Uterus (tissue), 2 donors: ENCODE measurements at regions not wholly inside any gene's neighbourhood (a gene's known extent, or its start where the extent isn't known, plus 50 kb on each side); places are given as distances from the start of the nearest gene placed in this dataset.

ENCODE experiments used
- POLR2A ChIP-seq, 2 donors: fragments of 450-650 bp; IDR thresholded peaks; one replicate each; pipeline ENCODE4 v1.6.1; 2016; ENCODE audit warnings: antibody characterized with exemption in 2 of 2, mild to moderate bottlenecking in 1 of 2, moderate library complexity in 1 of 2
- TF ChIP-seq, protein P1 (sequence below), 4 experiments: fragments of 200-600 bp in 2 of 4; fragments of 450-650 bp in 2 of 4; sonication (generic) in 2 of 4; IDR thresholded peaks; one replicate each; pipeline ENCODE4 v1.5.1; 2016 to 2019; ENCODE audit warnings: antibody characterized with exemption in 4 of 4, mild to moderate bottlenecking in 2 of 4, moderate library complexity in 1 of 4

DNA sequence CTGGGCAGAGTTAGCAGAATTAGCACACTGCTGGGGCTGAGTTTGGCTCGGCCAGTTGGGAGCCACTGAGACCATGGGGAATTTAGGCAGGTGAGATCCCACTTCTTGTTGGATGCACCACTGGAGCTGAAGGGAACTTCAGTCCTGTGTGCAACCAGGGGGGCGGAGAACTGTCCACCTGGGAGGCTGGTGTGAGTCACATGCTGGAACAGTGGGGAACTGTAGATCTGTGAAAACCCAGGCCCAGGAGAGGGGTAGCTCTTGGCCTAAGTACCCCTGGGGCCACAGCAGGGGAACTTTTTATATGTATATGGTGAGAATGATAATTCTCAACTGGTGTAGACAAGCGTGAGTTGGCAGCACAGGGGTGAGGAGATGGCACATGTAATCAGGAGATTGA is 237.5 kb upstream of the KIF2A start:
- TF ChIP-seq, protein P1, sequence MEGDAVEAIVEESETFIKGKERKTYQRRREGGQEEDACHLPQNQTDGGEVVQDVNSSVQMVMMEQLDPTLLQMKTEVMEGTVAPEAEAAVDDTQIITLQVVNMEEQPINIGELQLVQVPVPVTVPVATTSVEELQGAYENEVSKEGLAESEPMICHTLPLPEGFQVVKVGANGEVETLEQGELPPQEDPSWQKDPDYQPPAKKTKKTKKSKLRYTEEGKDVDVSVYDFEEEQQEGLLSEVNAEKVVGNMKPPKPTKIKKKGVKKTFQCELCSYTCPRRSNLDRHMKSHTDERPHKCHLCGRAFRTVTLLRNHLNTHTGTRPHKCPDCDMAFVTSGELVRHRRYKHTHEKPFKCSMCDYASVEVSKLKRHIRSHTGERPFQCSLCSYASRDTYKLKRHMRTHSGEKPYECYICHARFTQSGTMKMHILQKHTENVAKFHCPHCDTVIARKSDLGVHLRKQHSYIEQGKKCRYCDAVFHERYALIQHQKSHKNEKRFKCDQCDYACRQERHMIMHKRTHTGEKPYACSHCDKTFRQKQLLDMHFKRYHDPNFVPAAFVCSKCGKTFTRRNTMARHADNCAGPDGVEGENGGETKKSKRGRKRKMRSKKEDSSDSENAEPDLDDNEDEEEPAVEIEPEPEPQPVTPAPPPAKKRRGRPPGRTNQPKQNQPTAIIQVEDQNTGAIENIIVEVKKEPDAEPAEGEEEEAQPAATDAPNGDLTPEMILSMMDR (IDR thresholded peaks at IDR 0.05) = no peak
- no peak for TF ChIP-seq POLR2A (IDR thresholded peaks at IDR 0.05)
